ENCODE measurements at regions not wholly inside any gene's neighbourhood (a gene's known extent, or its start where the extent isn't known, plus 50 kb on each side); places are given as distances from the start of the nearest gene placed in this dataset.

DNA sequence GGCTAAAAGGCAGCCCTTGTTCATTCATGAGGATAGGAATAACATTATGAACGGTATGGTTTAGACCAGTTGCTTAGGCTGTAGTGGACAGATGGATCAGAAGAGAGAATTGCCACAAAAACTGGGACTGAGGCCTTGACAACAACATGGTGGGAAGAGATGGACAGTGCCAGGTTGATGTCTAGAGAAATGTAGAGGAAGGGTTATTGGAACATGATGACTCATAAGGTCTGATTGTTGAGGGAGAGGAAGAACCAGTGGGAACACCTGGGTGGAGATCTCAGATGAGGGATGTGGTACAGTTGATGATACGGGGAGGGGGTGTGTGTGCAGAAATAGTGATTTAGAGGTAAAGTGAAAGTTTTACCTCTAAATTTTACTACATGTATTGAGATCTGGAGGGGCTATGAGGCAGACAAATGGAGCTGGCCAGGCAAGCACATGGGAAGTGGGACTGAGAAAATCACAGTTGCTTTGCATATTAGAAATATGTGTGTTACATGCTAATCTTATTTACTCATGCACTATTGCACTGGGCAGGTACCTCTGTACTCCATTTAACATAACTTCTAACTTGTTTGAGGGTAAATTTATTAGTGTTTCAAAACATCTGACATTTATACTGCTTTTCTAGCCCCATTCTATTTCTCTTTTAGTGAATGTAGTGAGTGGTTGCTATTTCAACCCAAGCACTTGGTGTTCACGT is 65.6 kb downstream of the PLCE1 start:
- Histone ChIP-seq H3K36me3 (ENCODE audit: control insufficient read depth in 2 of 2, extremely low read depth in 1 of 2, insufficient read depth in 1 of 2, low read length in 1 of 2) (no peaks in the 10 kb centered on the region), H3K9me3 (no peaks in the 10 kb centered on the region), H3K4me3 (ENCODE audit: control insufficient read depth in 1 of 2, extremely low read depth in 1 of 2, low read length in 1 of 2) (no peak overlapping the region), H3K27me3 (replicated peaks in 1 of 2; ENCODE audit: control insufficient read depth in 2 of 2, extremely low read depth in 1 of 2, insufficient read depth in 2 of 2, low read length in 1 of 2) (peaks cover 0 to 2% of the 10 kb centered on the region in 2 experiments), H3K4me1 (ENCODE audit: control insufficient read depth in 1 of 2, extremely low read depth in 1 of 2, insufficient read depth in 2 of 2, low read length in 2 of 2) (no peaks in the 10 kb centered on the region), H3K27ac (ENCODE audit: low read length) (no peak overlapping the region)
- ATAC-seq (replicated peaks in 1 of 4) (no peak), DNase-seq (no peak)
- H3K27ac Mint-ChIP-seq = no peak overlapping the region
- H3K4me1 Mint-ChIP-seq = no peaks in the 10 kb centered on the region
- H3K9me3 Mint-ChIP-seq = no peaks in the 10 kb centered on the region
- H3K36me3 Mint-ChIP-seq = no peaks in the 10 kb centered on the region
- WGBS (ENCODE audit: insufficient coverage) = 56% methylated on average over 1 of the region's 3 CpGs
- ChIA-PET CTCF (no interaction called here), POLR2A (no interaction called here)
- no peak overlapping the region for H3K4me3 Mint-ChIP-seq
- peaks cover 2 to 5% of the 10 kb centered on the region in 2 donors for H3K27me3 Mint-ChIP-seq

DNA sequence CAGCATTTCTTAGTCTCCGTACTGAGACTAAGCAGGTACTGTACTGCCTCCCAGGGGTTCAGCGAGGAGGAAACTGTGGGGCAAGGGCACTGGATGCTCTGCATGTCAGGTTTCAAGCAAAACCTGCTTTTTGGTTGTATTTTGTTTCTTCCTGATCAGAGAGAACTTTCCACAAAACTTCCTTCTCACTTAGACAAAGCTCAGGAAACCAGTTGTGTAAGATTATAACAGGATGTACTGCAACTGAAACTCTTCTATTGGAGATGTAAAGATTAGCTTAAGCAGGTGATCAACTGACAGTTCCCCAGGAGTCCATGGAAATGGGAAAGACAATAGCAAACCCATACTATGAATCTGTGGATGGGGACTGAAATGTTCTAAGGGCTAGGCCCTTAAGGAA is 67.3 kb downstream of the PLCE1 start:
- H3K27me3 Mint-ChIP-seq = peaks cover 0 to 2% of the 10 kb centered on the region in 2 donors
- ATAC-seq (replicated peaks in 1 of 4) = no peak
- Histone ChIP-seq H3K27me3 (replicated peaks in 1 of 2; ENCODE audit: control insufficient read depth in 2 of 2, extremely low read depth in 1 of 2, insufficient read depth in 2 of 2, low read length in 1 of 2) (peaks cover 0 to 2% of the 10 kb centered on the region in 2 experiments), H3K36me3 (ENCODE audit: control insufficient read depth in 2 of 2, extremely low read depth in 1 of 2, insufficient read depth in 1 of 2, low read length in 1 of 2) (no peaks in the 10 kb centered on the region), H3K4me3 (ENCODE audit: control insufficient read depth in 1 of 2, extremely low read depth in 1 of 2, low read length in 1 of 2) (no peak overlapping the region), H3K9me3 (no peaks in the 10 kb centered on the region), H3K4me1 (ENCODE audit: control insufficient read depth in 1 of 2, extremely low read depth in 1 of 2, insufficient read depth in 2 of 2, low read length in 2 of 2) (no peaks in the 10 kb centered on the region), H3K27ac (ENCODE audit: low read length) (no peak overlapping the region)
- no peak overlapping the region for H3K27ac Mint-ChIP-seq
- H3K36me3 Mint-ChIP-seq = no peaks in the 10 kb centered on the region
- ChIA-PET POLR2A (no interaction called here), CTCF (no interaction called here)
- no peak overlapping the region for H3K4me3 Mint-ChIP-seq
- peaks cover 0 to 3% (median 0%) of the 10 kb centered on the region in 3 donors for H3K9me3 Mint-ChIP-seq
- no peaks in the 10 kb centered on the region for H3K4me1 Mint-ChIP-seq
- WGBS (ENCODE audit: insufficient coverage) = 100% methylated on average over 1 of the region's 2 CpGs
- no peak for DNase-seq

DNA sequence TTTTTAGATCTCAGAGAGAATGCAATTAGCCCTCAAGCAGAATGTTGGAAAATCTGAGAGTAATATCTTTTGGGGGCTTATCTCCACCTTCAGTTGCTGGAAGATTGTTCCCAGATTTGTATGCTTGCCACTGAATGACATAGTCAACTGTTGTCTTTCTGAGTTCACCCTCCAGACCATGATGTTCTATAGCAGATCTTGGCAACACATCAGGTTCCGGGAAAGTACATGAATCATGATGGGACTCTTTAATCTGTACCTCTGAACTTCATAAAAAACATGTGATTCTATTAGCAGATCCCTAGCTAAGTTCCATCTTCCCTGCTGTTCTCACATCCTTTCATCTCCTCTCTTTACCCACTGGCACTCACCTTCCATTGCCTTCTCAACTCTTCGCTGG is 68.9 kb downstream of the PLCE1 start:
- H3K27ac ChIP-seq (ENCODE audit: low read length) = no peak overlapping the region
- no peaks in the 10 kb centered on the region for H3K4me1 Mint-ChIP-seq
- no peak overlapping the region for H3K4me3 Mint-ChIP-seq
- H3K9me3 ChIP-seq = no peaks in the 10 kb centered on the region
- H3K27ac Mint-ChIP-seq = no peak overlapping the region
- ChIA-PET CTCF (interaction anchor here in 1 of 2 donors (0.7 kb wide), 1 partner anchor 88 kb away, joined by 3 read pairs; no protein-coding TSS in a partner anchor), POLR2A (no interaction called here)
- no peaks in the 10 kb centered on the region for H3K36me3 ChIP-seq (ENCODE audit: control insufficient read depth in 2 of 2, extremely low read depth in 1 of 2, insufficient read depth in 1 of 2, low read length in 1 of 2)
- DNase-seq (no peak), ATAC-seq (replicated peaks in 1 of 4) (no peak)
- H3K9me3 Mint-ChIP-seq = peaks cover 0 to 3% (median 0%) of the 10 kb centered on the region in 3 donors
- peaks cover 0 to 4% of the 10 kb centered on the region in 2 donors for H3K27me3 Mint-ChIP-seq
- no peak overlapping the region for H3K4me3 ChIP-seq (ENCODE audit: control insufficient read depth in 1 of 2, extremely low read depth in 1 of 2, low read length in 1 of 2)
- peaks cover 0 to 2% of the 10 kb centered on the region in 2 experiments for H3K27me3 ChIP-seq (replicated peaks in 1 of 2; ENCODE audit: control insufficient read depth in 2 of 2, extremely low read depth in 1 of 2, insufficient read depth in 2 of 2, low read length in 1 of 2)
- 80% methylated on average over 2 of the region's 2 CpGs for WGBS (ENCODE audit: insufficient coverage)
- H3K36me3 Mint-ChIP-seq = no peaks in the 10 kb centered on the region
- no peaks in the 10 kb centered on the region for H3K4me1 ChIP-seq (ENCODE audit: control insufficient read depth in 1 of 2, extremely low read depth in 1 of 2, insufficient read depth in 2 of 2, low read length in 2 of 2)

DNA sequence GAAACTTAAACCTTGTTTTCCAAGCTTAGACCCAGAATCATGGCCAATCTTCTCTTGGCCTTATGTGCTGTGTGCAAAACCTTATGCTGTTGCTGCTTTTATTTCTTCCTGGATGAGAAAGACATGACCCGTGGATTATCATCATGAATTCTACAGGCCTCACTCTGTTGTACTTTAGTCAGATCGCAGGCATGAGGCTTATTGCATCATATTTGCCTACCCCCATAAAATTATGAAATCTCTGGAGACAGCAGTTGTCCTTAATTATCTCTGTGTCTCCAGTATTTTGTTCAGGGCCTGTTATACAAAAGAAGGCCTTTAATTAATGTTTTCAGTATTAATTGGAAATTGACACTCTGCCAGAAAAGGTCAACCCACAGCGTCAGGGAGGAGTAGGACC is 71.6 kb downstream of the PLCE1 start:
- POLR2A ChIA-PET = no interaction called here
- CTCF ChIA-PET = no interaction called here

GRCh38 chr10:94065787-94066186 is 72.1 kb downstream of the PLCE1 start:
- ATAC-seq (replicated peaks in 1 of 4) = no peak
- Mint-ChIP-seq H3K4me1 (no peaks in the 10 kb centered on the region), H3K27me3 (peaks cover 0 to 4% of the 10 kb centered on the region in 2 donors), H3K9me3 (peaks cover 0 to 3% (median 0%) of the 10 kb centered on the region in 3 donors), H3K4me3 (no peak overlapping the region), H3K36me3 (no peaks in the 10 kb centered on the region), H3K27ac (no peak overlapping the region)
- no peak for DNase-seq
- POLR2A ChIA-PET = no interaction called here
- no peaks in the 10 kb centered on the region for H3K36me3 ChIP-seq (ENCODE audit: control insufficient read depth in 2 of 2, extremely low read depth in 1 of 2, insufficient read depth in 1 of 2, low read length in 1 of 2)
- no peak overlapping the region for H3K4me3 ChIP-seq (ENCODE audit: control insufficient read depth in 1 of 2, extremely low read depth in 1 of 2, low read length in 1 of 2)
- H3K9me3 ChIP-seq = no peaks in the 10 kb centered on the region
- no peak overlapping the region for H3K27ac ChIP-seq (ENCODE audit: low read length)
- H3K27me3 ChIP-seq (replicated peaks in 1 of 2; ENCODE audit: control insufficient read depth in 2 of 2, extremely low read depth in 1 of 2, insufficient read depth in 2 of 2, low read length in 1 of 2) = peaks cover 0 to 1% of the 10 kb centered on the region in 2 experiments
- CTCF ChIA-PET = no interaction called here
- H3K4me1 ChIP-seq (ENCODE audit: control insufficient read depth in 1 of 2, extremely low read depth in 1 of 2, insufficient read depth in 2 of 2, low read length in 2 of 2) = no peaks in the 10 kb centered on the region

More for the DNA sequence above, 71.6 kb downstream of the PLCE1 start:
- Histone ChIP-seq H3K4me3 (ENCODE audit: control insufficient read depth in 1 of 2, extremely low read depth in 1 of 2, low read length in 1 of 2) (no peak overlapping the region), H3K4me1 (ENCODE audit: control insufficient read depth in 1 of 2, extremely low read depth in 1 of 2, insufficient read depth in 2 of 2, low read length in 2 of 2) (no peaks in the 10 kb centered on the region), H3K27me3 (replicated peaks in 1 of 2; ENCODE audit: control insufficient read depth in 2 of 2, extremely low read depth in 1 of 2, insufficient read depth in 2 of 2, low read length in 1 of 2) (peaks cover 0 to 2% of the 10 kb centered on the region in 2 experiments), H3K27ac (ENCODE audit: low read length) (no peak overlapping the region), H3K36me3 (ENCODE audit: control insufficient read depth in 2 of 2, extremely low read depth in 1 of 2, insufficient read depth in 1 of 2, low read length in 1 of 2) (no peaks in the 10 kb centered on the region), H3K9me3 (no peaks in the 10 kb centered on the region)
- ATAC-seq (replicated peaks in 1 of 4) (no peak), DNase-seq (no peak)
- no peak overlapping the region for H3K27ac Mint-ChIP-seq
- H3K4me3 Mint-ChIP-seq = no peak overlapping the region
- H3K27me3 Mint-ChIP-seq = peaks cover 0 to 4% of the 10 kb centered on the region in 2 donors
- H3K4me1 Mint-ChIP-seq = no peaks in the 10 kb centered on the region
- H3K9me3 Mint-ChIP-seq = peaks cover 0 to 3% (median 0%) of the 10 kb centered on the region in 3 donors
- H3K36me3 Mint-ChIP-seq = no peaks in the 10 kb centered on the region
- 100% methylated on average over 1 of the region's 3 CpGs for WGBS (ENCODE audit: insufficient coverage)

DNA sequence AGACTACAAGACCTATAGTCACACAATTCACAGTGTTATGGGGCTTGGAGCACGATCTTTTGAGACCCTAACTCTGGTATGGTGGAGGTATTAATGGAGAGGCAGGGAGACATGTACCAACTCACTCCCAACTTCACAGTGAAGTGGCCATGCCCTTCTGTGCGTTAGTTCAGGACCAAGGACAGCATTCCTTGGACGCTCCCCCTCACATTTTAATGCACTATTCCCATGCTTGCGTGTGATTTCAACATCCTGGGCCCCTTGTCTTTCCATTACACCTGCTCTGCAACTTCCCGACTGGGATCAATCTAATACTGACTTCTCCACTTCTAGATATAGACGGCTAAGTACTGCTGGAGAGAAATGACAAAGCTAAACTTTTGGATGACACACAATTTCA is 72.7 kb downstream of the PLCE1 start:
- peaks cover 0 to 3% (median 0%) of the 10 kb centered on the region in 3 donors for H3K9me3 Mint-ChIP-seq
- no peak overlapping the region for H3K27ac Mint-ChIP-seq
- no peaks in the 10 kb centered on the region for H3K9me3 ChIP-seq
- ATAC-seq (replicated peaks in 1 of 4) = no peak
- ChIA-PET CTCF (no interaction called here), POLR2A (no interaction called here)
- H3K27ac ChIP-seq (ENCODE audit: low read length) = no peak overlapping the region
- H3K27me3 ChIP-seq (replicated peaks in 1 of 2; ENCODE audit: control insufficient read depth in 2 of 2, extremely low read depth in 1 of 2, insufficient read depth in 2 of 2, low read length in 1 of 2) = no peaks in the 10 kb centered on the region
- no peak for DNase-seq
- no peaks in the 10 kb centered on the region for H3K36me3 Mint-ChIP-seq
- no peaks in the 10 kb centered on the region for H3K4me1 Mint-ChIP-seq
- no peak overlapping the region for H3K4me3 ChIP-seq (ENCODE audit: control insufficient read depth in 1 of 2, extremely low read depth in 1 of 2, low read length in 1 of 2)
- no peak overlapping the region for H3K4me3 Mint-ChIP-seq
- no peaks in the 10 kb centered on the region for H3K4me1 ChIP-seq (ENCODE audit: control insufficient read depth in 1 of 2, extremely low read depth in 1 of 2, insufficient read depth in 2 of 2, low read length in 2 of 2)
- WGBS (ENCODE audit: insufficient coverage) = 45% methylated on average over 5 of the region's 6 CpGs
- H3K36me3 ChIP-seq (ENCODE audit: control insufficient read depth in 2 of 2, extremely low read depth in 1 of 2, insufficient read depth in 1 of 2, low read length in 1 of 2) = no peaks in the 10 kb centered on the region
- H3K27me3 Mint-ChIP-seq = peaks cover 0 to 4% of the 10 kb centered on the region in 2 donors

- H3K27me3 Mint-ChIP-seq = peaks cover 10 to 13% of the 10 kb centered on the region in 2 donors
- POLR2A ChIA-PET = no interaction called here
- H3K9me3 Mint-ChIP-seq = peaks cover 0 to 3% (median 0%) of the 10 kb centered on the region in 3 donors
- ATAC-seq (replicated peaks in 1 of 4) = no peak
- no peak overlapping the region for H3K27ac Mint-ChIP-seq
- CTCF ChIA-PET = no interaction called here
- Histone ChIP-seq H3K9me3 (no peaks in the 10 kb centered on the region), H3K4me1 (ENCODE audit: control insufficient read depth in 1 of 2, extremely low read depth in 1 of 2, insufficient read depth in 2 of 2, low read length in 2 of 2) (no peaks in the 10 kb centered on the region), H3K36me3 (ENCODE audit: control insufficient read depth in 2 of 2, extremely low read depth in 1 of 2, insufficient read depth in 1 of 2, low read length in 1 of 2) (no peaks in the 10 kb centered on the region), H3K27me3 (replicated peaks in 1 of 2; ENCODE audit: control insufficient read depth in 2 of 2, extremely low read depth in 1 of 2, insufficient read depth in 2 of 2, low read length in 1 of 2) (peaks cover 0 to 3% of the 10 kb centered on the region in 2 experiments), H3K4me3 (ENCODE audit: control insufficient read depth in 1 of 2, extremely low read depth in 1 of 2, low read length in 1 of 2) (no peak overlapping the region), H3K27ac (ENCODE audit: low read length) (no peak overlapping the region)
- DNase-seq = no peak
- no CpG with 5 or more reads among the region's 2 CpGs for WGBS (ENCODE audit: insufficient coverage)
- H3K4me1 Mint-ChIP-seq = no peaks in the 10 kb centered on the region
- no peaks in the 10 kb centered on the region for H3K36me3 Mint-ChIP-seq
- H3K4me3 Mint-ChIP-seq = no peak overlapping the region
Measured at GRCh38 chr10:94069884-94070283, 76.2 kb downstream of the PLCE1 start.
